ENCODE measurements at regions not wholly inside any gene's neighbourhood (a gene's known extent, or its start where the extent isn't known, plus 50 kb on each side); places are given as distances from the start of the nearest gene placed in this dataset.
A peak's percentile ranks its signal among the peaks of the same experiment; 100 is the strongest.

DNA sequence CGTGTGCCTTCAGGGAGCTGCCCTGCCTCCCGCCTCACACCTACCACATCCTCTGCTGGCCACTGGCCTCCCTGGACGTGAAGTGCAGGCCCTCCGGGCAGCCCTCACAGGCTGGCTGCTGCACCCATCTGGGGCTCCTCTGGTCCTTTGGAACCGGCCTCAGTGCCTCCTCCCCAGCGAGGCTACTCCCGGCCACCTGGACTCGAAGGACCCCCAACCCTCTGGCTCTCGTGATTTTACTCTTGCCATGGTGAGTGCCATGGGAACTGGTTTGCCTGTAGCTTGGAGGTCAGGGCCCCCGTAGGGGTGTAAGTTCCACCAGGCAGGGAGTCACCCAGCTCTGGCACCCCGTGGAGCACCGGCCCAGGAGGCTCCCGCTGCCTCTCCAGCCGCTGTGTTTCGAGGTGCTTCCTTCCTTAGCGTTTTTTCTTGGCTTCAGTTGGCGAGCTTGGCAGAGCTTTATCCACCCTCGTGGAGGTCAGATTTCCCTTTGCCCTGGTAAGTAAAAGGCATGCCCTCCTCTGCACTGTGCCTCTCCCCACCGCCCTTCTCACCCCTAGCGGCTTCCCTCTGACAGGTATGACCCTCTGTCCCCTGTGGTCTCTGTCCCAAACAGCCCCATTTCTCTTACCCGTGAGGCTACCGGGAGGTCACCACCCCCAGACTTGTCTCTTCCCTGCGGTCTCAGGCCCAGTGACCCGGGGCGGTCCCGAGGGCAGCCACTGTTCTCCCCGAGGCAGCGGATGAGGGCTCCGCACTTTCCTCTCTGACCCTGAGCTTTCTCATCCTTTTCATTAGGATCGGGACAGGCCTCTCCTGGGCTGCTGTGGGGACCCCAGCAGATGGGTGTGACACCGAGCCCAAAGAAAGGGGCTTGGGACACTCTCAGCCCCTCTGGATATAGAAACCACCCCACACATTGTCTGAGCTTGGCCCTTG lies 203.1 kb upstream of the C14orf180 start:
- intact Hi-C loops (cut with DNase I), result no loop called here
- ATAC-seq (ENCODE audit: low FRiP score), result no peak
- 77% methylated on average over 31 of the region's 31 CpGs for WGBS, 2 donors
- Histone ChIP-seq H3K27ac (ENCODE audit: low read depth in 1 of 2, low read length in 2 of 2) (no peak overlapping the region), H3K9me3 (ENCODE audit: control insufficient read depth, low read length) (peaks cover 16% of the 10 kb centered on the region), H3K4me1 (ENCODE audit: control insufficient read depth in 1 of 2, insufficient read depth in 2 of 2, low read length in 2 of 2) (no peaks in the 10 kb centered on the region), H3K27me3 (ENCODE audit: control insufficient read depth in 1 of 2, insufficient read depth in 2 of 2, low read length in 1 of 2) (no peaks in the 10 kb centered on the region), H3K36me3 (ENCODE audit: control insufficient read depth in 1 of 2, insufficient read depth in 2 of 2, low read length in 1 of 2) (no peaks in the 10 kb centered on the region), H3K4me3 (ENCODE audit: low read length in 2 of 2) (no peak overlapping the region)
- DNase-seq, result peak; percentile 36 to 43

DNA sequence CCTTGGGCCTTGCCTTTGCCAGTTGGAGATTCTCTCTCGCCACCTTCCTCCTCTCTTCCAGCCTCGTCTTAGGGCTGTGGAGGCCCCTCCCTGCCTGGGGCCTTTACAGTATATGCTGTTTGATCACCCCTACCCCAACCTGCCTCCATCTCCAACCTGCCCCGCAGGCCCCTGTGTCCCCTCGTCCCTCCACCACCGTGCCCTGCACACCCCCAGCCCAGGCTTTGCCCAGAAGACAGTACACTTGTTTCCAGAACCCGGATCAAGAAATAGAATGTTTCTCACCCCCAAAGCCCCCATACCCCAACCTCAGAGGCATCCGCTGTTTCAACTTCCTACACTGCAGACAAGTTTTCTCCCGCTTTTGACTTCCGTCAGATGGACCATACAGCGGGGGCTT lies 202.3 kb upstream of the C14orf180 start:
- H3K36me3 ChIP-seq (ENCODE audit: control insufficient read depth in 1 of 2, insufficient read depth in 2 of 2, low read length in 1 of 2), result no peaks in the 10 kb centered on the region
- intact Hi-C loops (cut with DNase I), result no loop called here
- no peaks in the 10 kb centered on the region for H3K27me3 ChIP-seq (ENCODE audit: control insufficient read depth in 1 of 2, insufficient read depth in 2 of 2, low read length in 1 of 2)

DNA sequence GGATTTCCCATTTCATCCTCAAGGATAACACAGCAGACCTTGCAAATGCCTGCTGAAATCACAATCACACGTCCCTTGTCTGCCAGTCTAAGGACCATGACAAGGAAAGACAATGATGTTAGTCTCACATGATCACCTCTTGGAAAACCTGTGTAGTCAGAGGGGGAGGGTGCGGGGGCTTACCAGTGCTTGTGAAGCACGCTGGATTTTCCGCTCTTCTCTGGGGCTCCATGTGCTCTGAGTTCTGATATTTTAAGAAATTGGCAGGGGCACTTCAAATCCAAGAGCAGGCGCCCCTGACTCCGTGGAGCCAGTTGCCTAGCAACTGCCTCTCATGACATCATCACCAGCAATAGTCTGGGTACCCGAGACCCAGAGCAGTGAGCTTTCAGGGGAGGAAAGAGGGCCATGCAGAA lies 200.9 kb upstream of the C14orf180 start:
- Histone ChIP-seq H3K4me3 (ENCODE audit: low read length in 2 of 2) (no peak overlapping the region), H3K36me3 (ENCODE audit: control insufficient read depth in 1 of 2, insufficient read depth in 2 of 2, low read length in 1 of 2) (no peaks in the 10 kb centered on the region), H3K9me3 (ENCODE audit: control insufficient read depth, low read length) (peaks cover 13% of the 10 kb centered on the region), H3K4me1 (ENCODE audit: control insufficient read depth in 1 of 2, insufficient read depth in 2 of 2, low read length in 2 of 2) (no peaks in the 10 kb centered on the region), H3K27me3 (ENCODE audit: control insufficient read depth in 1 of 2, insufficient read depth in 2 of 2, low read length in 1 of 2) (no peaks in the 10 kb centered on the region), H3K27ac (ENCODE audit: low read depth in 1 of 2, low read length in 2 of 2) (no peak overlapping the region)
- DNase-seq (peak; percentile 17 to 18), ATAC-seq (ENCODE audit: low FRiP score) (no peak)
- 53 to 56% methylated on average over 7 of the region's 7 CpGs for WGBS, 2 donors
- intact Hi-C loops (cut with DNase I), result no loop called here

More for the DNA sequence above, 202.3 kb upstream of the C14orf180 start:
- peaks cover 13% of the 10 kb centered on the region for H3K9me3 ChIP-seq (ENCODE audit: control insufficient read depth, low read length)
- DNase-seq, result no peak
- ATAC-seq (ENCODE audit: low FRiP score), result no peak
- H3K4me3 ChIP-seq (ENCODE audit: low read length in 2 of 2), result no peak overlapping the region
- no peaks in the 10 kb centered on the region for H3K4me1 ChIP-seq (ENCODE audit: control insufficient read depth in 1 of 2, insufficient read depth in 2 of 2, low read length in 2 of 2)
- WGBS, 2 donors, result 78 to 80% methylated on average over 10 of the region's 10 CpGs
- H3K27ac ChIP-seq (ENCODE audit: low read depth in 1 of 2, low read length in 2 of 2), result no peak overlapping the region

DNA sequence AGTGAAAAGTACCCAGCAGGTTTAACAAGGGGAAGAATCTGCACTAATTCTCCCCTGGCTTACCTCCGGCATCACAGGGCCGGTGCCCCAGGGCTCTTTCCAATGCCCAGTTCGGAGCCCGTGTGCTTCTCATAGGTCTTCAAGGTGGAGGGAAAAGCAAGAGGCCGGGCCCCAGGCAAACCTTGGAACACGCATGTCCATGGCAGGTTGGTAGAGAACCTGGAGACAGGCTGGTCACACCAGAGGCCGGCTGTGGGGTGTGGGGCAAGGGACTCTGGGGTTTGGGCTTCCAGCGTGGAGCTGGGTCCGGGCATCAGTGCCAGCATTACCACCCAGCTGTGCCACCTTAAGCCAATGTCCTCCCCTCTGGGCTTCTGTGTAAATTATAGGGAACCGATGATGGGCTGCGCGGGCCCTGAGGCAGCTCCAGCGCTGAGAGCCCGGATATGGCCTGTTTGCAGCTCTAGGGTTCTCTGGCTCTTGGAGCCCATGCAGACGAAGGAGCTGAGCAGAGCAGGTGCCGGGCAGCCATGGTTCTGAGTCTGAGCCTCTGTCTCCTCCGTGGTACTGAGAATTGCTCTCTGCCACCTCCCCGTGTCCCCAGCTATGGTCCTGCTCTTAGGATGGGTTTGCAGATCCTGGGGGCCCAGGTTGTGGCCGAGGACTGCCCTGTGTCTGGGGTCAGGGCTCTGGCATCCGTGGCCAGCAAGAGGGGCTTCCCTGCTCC lies 197.0 kb upstream of the C14orf180 start:
- 85 to 86% methylated on average over 20 of the region's 20 CpGs for WGBS, 2 donors
- H3K4me1 ChIP-seq (ENCODE audit: control insufficient read depth in 1 of 2, insufficient read depth in 2 of 2, low read length in 2 of 2), result no peaks in the 10 kb centered on the region
- peaks cover 13% of the 10 kb centered on the region for H3K9me3 ChIP-seq (ENCODE audit: control insufficient read depth, low read length)
- H3K27ac ChIP-seq (ENCODE audit: low read depth in 1 of 2, low read length in 2 of 2), result no peak overlapping the region
- no peak overlapping the region for H3K4me3 ChIP-seq (ENCODE audit: low read length in 2 of 2)
- ATAC-seq (ENCODE audit: low FRiP score) (no peak), DNase-seq (peak in 1 of 2 donors; percentile 71)
- no peaks in the 10 kb centered on the region for H3K27me3 ChIP-seq (ENCODE audit: control insufficient read depth in 1 of 2, insufficient read depth in 2 of 2, low read length in 1 of 2)
- H3K36me3 ChIP-seq (ENCODE audit: control insufficient read depth in 1 of 2, insufficient read depth in 2 of 2, low read length in 1 of 2), result no peaks in the 10 kb centered on the region
- intact Hi-C loops (cut with DNase I), result no loop called here

DNA sequence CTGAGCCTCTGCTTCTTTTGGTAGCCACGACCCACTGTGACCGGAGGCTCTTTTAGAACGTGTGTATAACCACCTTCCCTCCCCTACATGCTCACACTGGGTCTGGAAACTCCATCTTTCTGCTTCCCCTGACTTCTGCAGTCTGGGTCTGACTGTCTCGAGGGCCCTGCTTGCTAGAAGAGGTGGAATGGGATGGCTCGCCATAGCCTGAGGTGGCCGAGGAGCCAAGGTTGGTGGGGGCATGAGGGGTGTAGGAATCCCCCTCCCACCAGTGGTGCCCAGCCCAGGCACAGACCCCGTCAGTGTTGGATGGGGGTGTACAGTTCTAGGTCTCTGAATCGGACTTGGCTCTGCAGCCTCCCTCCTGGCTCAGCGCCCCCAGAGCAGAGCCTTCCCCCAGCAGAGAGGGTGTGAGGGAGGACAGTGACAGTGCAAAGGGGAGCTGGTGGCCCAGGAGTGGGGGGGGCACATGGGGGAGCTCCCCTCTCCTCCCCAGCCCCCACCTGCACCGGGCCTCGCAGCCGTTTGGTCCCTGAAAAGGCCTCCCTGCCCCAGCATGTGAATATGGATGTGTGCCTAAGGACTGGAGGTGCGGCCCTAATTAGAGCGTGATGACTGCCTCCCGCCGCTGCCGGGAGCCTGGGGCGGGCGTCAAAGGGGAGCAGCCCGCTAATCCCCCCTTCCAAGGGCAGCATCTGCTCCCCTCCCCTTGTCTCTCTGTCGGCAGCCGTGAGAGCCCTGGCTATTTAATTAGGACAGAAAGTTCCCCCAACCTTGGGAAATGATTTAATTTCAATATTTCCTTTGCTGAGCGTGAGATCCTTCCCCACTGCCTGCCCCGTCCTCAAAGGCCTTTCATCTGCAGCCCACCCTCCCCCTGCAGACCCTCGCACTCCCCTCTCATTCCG lies 196.2 kb upstream of the C14orf180 start:
- WGBS, 2 donors, result 17 to 21% methylated on average over 24 to 26 of the region's 26 CpGs
- Histone ChIP-seq H3K36me3 (ENCODE audit: control insufficient read depth in 1 of 2, insufficient read depth in 2 of 2, low read length in 1 of 2) (no peaks in the 10 kb centered on the region), H3K27ac (ENCODE audit: low read depth in 1 of 2, low read length in 2 of 2) (no peak overlapping the region), H3K4me3 (ENCODE audit: low read length in 2 of 2) (no peak overlapping the region), H3K9me3 (ENCODE audit: control insufficient read depth, low read length) (peaks cover 13% of the 10 kb centered on the region), H3K27me3 (ENCODE audit: control insufficient read depth in 1 of 2, insufficient read depth in 2 of 2, low read length in 1 of 2) (no peaks in the 10 kb centered on the region), H3K4me1 (ENCODE audit: control insufficient read depth in 1 of 2, insufficient read depth in 2 of 2, low read length in 2 of 2) (no peaks in the 10 kb centered on the region)
- DNase-seq (peak; percentile 38 to 40), ATAC-seq (ENCODE audit: low FRiP score) (no peak)
- intact Hi-C loops (cut with DNase I), result no loop called here

DNA sequence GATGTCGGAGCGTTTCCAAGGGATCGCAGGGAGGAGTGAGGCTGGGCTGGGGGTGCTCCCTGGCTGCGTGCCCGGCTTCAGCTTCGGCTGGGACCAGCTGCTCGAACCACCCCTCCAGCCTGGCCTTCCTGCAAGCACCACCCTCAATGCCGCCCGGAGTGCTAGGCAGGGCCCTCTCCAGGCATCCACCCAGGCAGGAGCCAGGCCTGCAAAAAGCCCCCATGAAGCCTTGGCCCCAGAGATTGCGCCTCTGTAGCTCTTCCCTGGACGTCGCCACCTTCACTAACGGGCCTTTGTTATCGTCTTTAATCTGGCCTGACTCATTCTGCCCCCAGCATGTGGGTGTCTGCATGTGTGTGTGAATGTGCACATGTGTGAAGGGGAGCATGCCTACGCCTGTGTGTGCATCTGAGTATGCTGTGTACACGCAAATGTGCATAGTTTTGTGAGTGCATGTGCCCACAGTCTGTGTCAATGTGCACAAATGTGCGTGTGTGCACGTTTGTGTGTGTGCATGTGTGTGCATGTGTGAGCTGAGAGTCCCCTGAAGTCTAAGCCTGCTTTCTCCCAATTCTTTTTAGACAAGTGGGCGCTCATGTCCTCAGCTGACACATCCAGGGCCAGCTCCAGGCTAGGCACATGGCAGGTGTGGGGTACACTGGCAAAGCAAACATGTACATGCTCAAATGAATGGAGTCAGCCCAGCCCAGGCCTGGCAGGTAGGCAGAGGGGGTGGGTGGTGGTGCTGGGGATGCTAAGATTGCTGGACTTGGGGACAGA lies 195.4 kb upstream of the C14orf180 start:
- peaks cover 11% of the 10 kb centered on the region for H3K9me3 ChIP-seq (ENCODE audit: control insufficient read depth, low read length)
- H3K36me3 ChIP-seq (ENCODE audit: control insufficient read depth in 1 of 2, insufficient read depth in 2 of 2, low read length in 1 of 2), result no peaks in the 10 kb centered on the region
- ATAC-seq (ENCODE audit: low FRiP score), result no peak
- no peak overlapping the region for H3K4me3 ChIP-seq (ENCODE audit: low read length in 2 of 2)
- no peaks in the 10 kb centered on the region for H3K4me1 ChIP-seq (ENCODE audit: control insufficient read depth in 1 of 2, insufficient read depth in 2 of 2, low read length in 2 of 2)
- no peaks in the 10 kb centered on the region for H3K27me3 ChIP-seq (ENCODE audit: control insufficient read depth in 1 of 2, insufficient read depth in 2 of 2, low read length in 1 of 2)
- WGBS, 2 donors, result 31 to 33% methylated on average over 19 of the region's 19 CpGs
- intact Hi-C loops (cut with DNase I), result no loop called here
- DNase-seq, result peak in 1 of 2 donors; percentile 55
- H3K27ac ChIP-seq (ENCODE audit: low read depth in 1 of 2, low read length in 2 of 2), result no peak overlapping the region

DNA sequence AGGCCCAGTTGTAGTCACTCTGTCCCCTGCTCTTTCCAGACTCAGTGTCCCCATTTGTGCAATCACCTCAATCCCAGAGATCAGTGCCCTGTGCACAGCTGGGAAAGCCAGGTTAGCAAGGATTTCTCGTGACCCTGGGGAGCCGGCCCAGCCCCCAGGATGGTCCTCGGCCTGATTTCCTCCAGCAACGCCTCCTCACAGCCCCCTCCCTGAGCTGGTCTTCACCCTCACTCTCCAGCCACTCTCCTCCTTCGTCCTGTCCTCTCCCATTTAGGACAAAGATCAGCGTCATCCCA lies 194.8 kb upstream of the C14orf180 start:
- Histone ChIP-seq H3K4me3 (ENCODE audit: low read length in 2 of 2) (no peak overlapping the region), H3K9me3 (ENCODE audit: control insufficient read depth, low read length) (peaks cover 7% of the 10 kb centered on the region), H3K4me1 (ENCODE audit: control insufficient read depth in 1 of 2, insufficient read depth in 2 of 2, low read length in 2 of 2) (no peaks in the 10 kb centered on the region), H3K27ac (ENCODE audit: low read depth in 1 of 2, low read length in 2 of 2) (no peak overlapping the region), H3K27me3 (ENCODE audit: control insufficient read depth in 1 of 2, insufficient read depth in 2 of 2, low read length in 1 of 2) (no peaks in the 10 kb centered on the region), H3K36me3 (ENCODE audit: control insufficient read depth in 1 of 2, insufficient read depth in 2 of 2, low read length in 1 of 2) (no peaks in the 10 kb centered on the region)
- ATAC-seq (ENCODE audit: low FRiP score) (no peak), DNase-seq (peak in 1 of 2 donors; percentile 46)
- intact Hi-C loops (cut with DNase I), result no loop called here
- WGBS, 2 donors, result 79 to 84% methylated on average over 6 of the region's 6 CpGs

DNA sequence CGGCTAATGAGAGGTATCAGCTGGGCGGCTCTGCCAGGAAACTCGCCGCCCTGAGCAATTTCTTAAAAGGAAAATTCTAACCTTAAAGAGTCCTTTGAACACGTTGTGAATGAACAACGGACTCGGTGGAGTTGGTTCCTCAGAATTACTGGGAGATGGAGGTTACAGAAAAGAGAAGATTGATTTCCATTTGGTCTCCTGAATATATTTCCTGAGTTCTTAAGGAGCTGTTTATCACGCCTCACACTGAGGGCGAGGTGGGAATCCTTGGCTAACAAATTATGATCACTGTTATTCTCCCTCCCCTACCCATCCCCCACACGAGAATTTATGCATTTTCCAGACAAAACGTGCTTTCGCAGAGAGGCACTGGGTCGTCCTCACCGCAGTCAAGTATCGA lies 194.5 kb upstream of the C14orf180 start:
- intact Hi-C loops (cut with DNase I), result no loop called here
- no peaks in the 10 kb centered on the region for H3K36me3 ChIP-seq (ENCODE audit: control insufficient read depth in 1 of 2, insufficient read depth in 2 of 2, low read length in 1 of 2)
- H3K4me3 ChIP-seq (ENCODE audit: low read length in 2 of 2), result no peak overlapping the region
- no peaks in the 10 kb centered on the region for H3K27me3 ChIP-seq (ENCODE audit: control insufficient read depth in 1 of 2, insufficient read depth in 2 of 2, low read length in 1 of 2)
- no peak for ATAC-seq (ENCODE audit: low FRiP score)
- H3K9me3 ChIP-seq (ENCODE audit: control insufficient read depth, low read length), result peaks cover 6% of the 10 kb centered on the region
- whole genome bisulfite sequencing, 2 donors, result 66 to 76% methylated on average over 15 of the region's 15 CpGs
- H3K27ac ChIP-seq (ENCODE audit: low read depth in 1 of 2, low read length in 2 of 2), result no peak overlapping the region
- DNase-seq, result no peak
- no peaks in the 10 kb centered on the region for H3K4me1 ChIP-seq (ENCODE audit: control insufficient read depth in 1 of 2, insufficient read depth in 2 of 2, low read length in 2 of 2)
